Left hindlimb (tissue), 1 donor: ENCODE measurements at regions not wholly inside any gene's neighbourhood (a gene's known extent, or its start where the extent isn't known, plus 50 kb on each side); places are given as distances from the start of the nearest gene placed in this dataset.
"Not testable (repeated sequence)": the region's sequence is repeated elsewhere in the genome, so short reads cannot be mapped to it uniquely, and the experiment has no call there.

Experiments used
- DNase-seq: peaks from one replicate; pipeline ENCODE4 v3.0.0-alpha.2; 2018

DNA sequence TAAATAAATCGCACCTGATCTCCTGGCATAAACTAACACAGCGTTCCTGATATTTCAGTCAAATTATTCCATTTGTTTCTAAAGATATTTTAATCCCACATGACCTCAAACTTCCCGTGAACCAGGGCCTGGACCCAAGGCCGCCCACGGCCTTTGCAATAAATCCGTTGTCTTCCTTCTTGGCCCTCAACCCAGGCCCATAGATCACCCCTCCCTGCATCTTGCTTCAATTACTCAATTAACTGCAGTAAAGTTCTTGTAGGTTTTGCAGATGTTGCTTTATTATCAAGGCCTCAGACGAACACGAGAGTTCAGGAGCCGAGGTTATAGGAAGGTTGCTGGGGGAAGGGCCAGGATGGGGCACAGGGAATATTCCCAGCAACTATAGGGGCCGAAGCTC, 249.4 kb downstream of the RAB11FIP2 start:
- DNase-seq, result no peak

DNA sequence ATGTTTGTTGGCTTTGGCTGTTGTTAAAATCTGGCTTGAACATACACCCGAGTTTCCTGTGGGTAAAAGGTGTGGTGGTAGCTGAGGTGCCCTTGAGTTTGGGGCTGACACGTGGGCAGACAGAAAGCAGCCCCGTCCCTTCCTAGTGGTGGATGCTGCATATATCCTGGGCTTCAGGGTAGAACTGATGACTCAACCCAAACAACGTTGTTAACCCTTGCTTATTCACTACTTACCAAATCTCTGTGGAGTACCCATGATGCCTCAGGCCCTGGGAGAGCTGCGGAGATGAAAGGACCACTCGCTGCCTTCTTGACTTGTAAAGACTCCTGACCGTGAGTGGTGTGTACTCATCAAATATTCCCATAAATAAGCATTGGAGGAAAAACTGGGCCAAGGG, 245.1 kb downstream of the RAB11FIP2 start:
- DNase-seq, result no peak

DNA sequence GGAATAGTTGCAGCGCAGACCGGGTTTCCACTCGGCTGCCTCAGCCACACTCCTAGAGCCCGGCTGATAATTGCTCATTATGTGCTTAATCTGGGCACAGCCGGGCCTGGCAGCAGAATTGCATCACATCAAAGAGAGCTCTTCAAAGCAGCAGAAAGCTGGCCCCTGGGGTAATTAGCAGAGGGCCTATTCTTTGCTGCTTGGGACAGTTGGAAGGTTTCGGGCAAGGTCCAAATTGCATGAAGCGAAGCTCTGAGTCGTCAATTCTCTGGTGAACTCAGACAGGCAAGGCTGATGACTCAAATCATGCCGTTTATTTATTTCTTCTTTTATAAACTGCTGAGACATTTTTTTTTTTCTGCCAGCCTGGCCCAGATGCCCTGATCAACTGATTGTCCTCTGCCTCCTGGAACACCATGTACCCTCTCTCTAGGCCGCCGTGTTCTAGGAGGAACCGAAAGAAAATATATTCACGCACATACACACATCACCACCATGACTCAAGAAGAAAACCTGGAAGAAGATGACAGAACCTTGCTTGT, 242.2 kb downstream of the RAB11FIP2 start:
- DNase-seq, result no peak

DNA sequence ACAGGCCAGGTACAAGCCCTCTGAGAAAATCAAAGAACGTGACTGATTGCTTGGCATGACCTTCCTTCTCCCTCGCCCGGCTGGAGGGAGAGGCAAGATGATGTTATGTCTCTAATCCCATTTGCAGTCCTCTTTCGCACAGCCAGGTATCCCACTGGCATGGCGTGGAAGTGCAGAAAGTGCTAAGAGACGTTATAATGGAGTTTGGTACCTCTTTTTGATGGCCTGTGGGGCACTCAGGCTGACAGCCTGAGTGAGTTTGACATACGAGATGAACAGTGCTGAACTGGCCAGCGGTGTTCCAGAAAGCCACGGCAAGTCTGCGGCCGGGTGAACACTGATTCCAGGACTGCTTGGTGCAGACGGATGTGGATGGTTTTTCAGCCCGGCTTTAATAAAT, 241.6 kb downstream of the RAB11FIP2 start:
- no peak for DNase-seq

DNA sequence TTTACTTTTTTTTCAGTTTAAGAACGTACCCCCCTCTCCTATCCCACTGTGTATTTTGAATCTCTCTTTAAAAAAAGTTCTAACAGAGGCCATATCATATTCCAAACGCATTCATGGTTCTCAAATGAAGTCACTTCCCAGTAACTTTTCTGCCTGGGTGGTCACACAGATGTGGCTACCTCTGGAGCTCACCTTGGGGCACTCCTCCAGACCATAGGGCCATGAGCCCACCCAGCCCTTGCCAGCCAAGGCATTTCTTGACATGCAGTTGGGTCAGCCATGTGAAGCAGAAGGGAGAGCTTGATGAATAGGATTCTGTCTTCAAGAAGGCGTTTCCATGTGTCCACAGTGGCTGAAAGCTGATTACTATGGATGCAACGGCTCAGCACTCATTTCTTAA, 239.3 kb downstream of the RAB11FIP2 start:
- DNase-seq, result no peak

DNA sequence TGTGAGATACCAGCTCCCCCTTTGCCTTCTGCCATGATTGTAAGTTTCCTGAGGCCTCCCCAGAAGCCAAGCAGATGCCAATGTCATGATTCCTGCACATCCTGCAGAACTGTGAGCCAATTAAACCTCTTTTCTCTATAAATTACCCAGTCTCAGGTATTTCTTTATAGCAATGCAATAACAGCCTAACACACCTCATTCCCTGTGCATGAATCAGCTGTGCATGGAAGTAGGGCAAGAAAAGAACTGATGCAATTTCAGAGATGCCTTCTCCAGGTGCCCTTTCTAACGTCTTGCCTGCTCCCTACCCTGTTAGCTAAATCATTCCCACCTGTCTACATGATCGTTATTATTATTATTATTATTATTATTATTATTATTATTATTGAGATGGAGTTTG, 230.9 kb downstream of the RAB11FIP2 start:
- DNase-seq, result not testable (repeated sequence)

DNA sequence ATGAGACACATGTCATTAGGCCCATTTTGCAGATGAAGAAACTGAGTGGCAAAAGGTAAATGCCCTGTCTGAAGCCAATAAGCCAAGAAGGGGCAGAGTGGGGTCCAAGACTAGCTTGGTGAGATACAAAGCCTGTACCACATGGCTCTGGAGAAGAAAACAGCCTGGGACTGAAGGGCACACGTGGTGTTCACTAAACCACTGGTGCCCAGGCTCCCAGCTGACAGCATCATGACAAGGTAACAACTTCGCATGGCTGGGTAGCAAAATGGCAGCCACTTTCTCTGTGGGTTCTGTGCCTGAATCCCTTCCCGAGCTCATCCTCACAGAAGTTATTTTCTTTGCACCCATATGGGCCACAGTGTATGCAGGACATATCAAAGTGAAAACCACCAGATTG, 229.6 kb downstream of the RAB11FIP2 start:
- DNase-seq, result no peak

DNA sequence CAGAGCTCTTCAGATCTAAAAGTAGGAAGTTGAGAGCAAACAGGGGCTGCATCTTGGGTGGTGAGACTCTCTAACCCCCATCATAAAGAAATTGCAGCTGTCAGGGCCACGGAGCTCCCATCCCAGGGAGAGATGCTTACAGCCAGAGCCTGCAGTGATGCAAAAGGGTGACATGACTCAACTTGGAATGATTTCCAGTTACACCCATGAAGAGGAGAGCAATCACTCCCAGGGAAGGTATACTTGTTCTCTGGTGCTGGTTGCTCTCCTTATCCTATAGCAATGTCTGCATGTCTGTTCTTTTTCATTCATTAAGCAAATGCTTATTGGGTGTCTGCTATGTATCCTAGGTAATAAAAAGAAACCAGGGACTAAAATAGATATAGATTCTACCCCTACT, 228.0 kb downstream of the RAB11FIP2 start:
- DNase-seq, result no peak

DNA sequence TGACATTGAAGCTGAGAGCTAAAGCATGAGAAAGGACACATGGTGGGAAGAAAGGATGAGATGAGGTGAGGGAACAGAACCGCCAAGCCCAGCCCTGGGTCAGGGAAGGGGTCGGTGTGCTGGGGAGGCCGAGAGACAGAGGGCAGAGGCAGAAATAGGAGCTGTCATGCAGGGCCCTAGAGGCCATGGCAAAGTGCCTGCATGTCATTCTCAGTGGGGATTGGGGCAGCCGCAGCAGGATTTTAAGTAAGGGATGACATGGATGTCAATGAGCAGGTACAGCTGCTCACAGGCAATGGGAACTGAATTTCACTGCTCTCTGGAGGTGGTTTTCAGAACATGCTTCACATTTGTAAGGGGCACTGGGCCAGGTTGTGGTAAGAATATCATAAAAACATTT, 227.4 kb downstream of the RAB11FIP2 start:
- no peak for DNase-seq

DNA sequence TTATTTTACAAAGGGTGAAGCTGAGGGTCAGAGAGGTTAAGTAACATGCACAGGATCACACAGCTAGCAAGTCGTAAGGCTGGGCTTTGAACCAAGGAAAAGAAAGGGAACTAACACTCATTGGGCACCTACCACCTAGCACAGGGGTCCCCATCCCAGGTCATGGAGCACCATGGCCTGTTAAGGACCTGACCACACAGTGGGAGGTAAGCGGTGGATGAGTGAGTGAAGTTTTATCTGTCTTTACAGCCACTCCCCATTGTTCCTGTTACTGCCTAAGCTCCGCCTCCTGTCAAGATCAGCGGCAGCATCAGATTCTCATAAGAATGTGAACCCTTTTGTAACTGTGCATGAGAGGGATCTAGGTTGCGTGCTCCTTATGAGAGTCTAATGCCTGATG, 222.8 kb downstream of the RAB11FIP2 start:
- DNase-seq, result no peak

DNA sequence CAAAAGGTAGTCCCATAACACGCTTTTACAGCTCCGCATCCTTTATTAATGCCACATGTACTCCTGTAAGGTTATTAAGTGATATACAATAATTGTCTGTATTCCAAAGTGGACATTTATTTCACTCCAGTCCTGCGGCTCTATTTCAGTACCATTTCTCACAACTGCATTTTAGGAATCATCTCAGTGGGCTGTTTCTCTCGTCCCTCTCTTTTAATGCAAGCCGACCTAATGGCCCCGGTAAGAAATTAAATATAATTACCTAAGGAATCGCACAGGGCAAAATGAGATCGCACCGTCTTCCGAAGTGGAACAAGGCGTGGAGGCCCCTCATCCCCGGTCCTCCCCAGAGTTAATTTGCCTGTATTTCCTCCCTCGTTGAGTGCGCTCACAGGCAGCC, 216.5 kb downstream of the RAB11FIP2 start:
- DNase-seq, result no peak

DNA sequence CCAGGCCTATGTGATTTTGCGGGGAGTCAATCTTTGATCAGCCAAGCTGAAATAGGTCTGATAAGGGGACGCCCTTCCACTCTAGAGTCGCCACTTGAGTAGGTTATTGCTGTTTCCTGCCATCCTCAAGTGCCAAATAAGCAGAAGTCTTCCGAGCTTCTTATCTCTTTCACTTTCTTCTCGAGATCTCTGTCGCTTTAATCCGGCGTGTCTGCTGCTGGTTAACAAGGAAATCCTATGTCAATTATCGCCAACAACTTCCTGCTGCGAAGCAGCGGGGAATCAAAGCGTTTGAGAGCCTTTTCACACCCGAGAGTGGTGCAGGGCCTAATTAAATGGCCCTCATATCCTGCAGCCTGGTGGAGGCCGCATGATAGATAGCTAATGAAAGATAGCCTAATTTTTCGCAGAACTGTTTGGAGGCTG, 215.9 kb downstream of the RAB11FIP2 start:
- no peak for DNase-seq

DNA sequence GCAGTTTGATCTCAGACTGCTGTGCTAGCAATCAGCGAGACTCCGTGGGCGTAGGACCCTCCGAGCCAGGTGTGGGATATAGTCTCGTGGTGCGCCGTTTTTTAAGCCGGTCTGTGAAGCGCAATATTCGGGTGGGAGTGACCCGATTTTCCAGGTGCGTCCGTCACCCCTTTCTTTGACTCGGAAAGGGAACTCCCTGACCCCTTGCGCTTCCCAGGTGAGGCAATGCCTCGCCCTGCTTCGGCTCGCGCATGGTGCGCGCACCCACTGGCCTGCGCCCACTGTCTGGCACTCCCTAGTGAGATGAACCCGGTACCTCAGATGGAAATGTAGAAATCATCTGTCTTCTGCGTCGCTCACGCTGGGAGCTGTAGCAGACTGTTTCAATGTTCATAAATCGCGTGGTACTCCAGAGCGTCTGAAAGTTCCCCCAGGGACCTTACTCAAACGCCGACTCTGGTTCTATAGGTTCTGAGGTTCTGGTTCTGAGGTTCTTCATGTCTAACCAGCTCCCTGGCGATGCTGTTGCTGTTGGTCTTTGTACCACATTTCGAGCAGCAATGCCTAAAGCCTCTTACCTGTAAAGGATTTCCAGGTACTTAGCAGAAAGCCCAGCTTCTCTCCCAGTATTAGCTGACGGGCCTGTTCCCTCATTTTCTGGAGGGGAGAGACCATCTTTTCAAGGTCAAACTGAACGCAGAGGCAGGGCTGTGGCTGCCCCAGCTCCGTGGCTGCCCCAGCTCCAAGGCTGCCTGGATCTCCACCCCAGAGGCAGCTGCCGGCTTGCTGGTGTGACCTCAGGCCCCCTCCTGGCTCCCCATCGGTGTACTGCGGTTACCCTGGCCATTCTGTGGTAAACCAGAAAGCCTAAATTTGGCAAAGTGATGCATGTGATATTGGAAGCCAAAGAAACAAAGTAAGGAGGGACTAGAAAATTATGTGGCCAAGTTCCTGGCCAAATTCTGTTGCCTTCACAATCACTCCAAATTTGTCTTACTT, 207.9 kb downstream of the RAB11FIP2 start:
- DNase-seq, result not testable (repeated sequence)

DNA sequence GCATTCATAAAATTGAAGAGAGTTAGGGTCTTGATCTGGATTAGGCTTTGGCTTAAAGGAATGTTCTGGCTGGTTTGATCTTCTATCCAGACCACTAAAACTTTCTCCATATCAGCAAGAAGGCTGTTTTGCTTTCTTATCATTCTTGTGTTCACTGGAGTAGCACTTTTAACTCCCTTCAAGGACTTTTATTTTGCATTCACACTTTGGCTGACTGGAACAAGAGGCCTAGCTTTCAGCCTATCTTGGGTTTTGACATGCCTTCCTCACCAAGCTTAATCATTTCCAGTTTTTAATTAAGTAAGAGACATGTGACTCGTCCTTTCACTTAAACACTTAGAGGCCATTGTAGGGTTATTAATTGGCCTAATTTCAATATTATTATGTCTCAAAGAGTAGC, 190.3 kb downstream of the RAB11FIP2 start:
- not testable (repeated sequence) for DNase-seq

DNA sequence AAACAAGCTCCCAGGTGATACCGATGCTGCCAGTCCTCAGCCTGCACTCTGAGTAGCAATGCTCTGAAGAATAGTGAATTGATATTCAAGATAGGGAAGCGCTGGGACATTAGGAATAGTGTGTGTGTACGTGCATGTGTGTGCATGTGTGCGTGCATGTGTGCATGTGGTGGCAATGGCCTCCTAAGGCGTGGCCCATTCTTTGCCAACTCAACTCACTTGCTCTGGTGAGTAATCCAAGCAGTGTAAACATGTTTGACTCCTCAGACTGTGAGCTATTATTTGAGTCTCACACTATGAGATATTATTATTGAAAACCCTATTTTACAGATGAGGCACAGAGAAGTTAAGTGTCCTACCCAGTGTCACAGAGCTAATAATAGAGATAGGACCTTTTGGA, 186.6 kb downstream of the RAB11FIP2 start:
- DNase-seq, result no peak

DNA sequence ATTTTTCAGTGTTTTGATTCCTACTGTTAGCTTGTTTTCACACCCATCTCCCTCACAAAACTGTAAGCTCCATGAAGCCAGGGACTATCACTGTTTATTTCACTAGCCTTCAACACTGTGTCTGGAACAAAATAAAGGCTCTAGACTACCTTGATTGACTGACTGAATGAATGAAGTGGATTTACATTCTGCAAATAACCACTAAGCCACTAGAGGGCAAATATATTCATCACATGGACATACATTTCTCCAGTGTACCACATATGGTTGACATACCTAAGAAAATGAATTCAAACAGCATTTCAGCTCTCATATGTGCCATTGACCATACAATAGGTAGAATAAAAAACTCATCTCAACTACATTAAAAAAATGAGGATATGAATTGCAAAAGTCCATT, 185.9 kb downstream of the RAB11FIP2 start:
- DNase-seq, result no peak

DNA sequence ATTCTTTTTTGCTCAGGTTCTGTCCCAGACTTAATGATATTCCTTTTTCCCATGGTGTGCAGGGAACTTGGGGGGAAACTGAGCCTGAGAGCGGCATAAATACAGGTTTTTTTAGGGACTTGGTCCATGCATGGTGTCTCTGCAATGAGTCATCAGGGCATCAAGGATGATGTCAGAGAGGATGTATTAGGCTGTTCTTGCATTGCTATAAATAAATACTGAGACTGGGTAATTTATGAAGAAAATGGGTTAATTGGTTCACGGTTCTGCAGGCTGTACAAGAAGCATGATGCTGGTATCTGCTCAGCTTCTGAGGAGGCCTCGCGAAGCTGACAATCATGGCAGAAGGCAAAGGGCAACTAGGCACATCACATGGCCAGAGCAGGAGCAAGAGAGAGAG, 185.4 kb downstream of the RAB11FIP2 start:
- no peak for DNase-seq

DNA sequence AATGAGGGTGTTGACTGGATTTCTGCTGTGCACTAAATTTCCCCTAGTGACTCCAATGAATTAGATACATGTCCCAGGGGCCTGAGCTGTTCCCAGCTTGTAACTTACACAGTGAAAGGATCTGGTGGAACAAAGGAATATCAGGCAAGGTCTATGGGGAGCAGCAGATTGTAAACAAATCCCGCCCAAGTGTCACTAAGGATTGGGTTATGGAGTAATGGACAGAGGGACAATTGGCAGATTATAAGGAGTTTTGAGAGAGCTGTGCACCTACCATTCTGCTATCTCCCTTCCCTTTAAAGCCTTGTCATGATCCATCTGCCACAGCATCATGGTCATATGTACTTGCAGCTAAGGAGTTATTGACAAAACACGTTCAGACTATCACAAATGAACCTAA, 183.0 kb downstream of the RAB11FIP2 start:
- DNase-seq, result no peak

DNA sequence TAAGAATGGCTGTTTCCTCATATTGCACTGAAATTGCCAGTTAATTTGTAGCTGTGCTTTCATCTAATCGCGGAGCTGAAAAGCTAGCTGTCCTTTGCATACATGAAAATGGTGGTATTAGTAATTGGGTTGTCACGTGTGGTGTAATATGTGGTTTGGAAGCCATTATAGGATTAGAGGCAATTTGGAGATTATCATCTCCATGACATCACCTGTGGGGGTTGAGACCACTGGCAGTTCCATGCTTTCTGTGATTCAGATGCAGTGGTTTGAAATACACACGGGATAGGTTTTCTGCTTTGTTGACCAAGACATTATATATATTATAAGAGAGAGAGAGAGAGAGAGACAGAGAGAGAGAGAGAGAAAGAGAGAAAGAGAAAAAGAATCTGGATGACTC, 180.8 kb downstream of the RAB11FIP2 start:
- no peak for DNase-seq

DNA sequence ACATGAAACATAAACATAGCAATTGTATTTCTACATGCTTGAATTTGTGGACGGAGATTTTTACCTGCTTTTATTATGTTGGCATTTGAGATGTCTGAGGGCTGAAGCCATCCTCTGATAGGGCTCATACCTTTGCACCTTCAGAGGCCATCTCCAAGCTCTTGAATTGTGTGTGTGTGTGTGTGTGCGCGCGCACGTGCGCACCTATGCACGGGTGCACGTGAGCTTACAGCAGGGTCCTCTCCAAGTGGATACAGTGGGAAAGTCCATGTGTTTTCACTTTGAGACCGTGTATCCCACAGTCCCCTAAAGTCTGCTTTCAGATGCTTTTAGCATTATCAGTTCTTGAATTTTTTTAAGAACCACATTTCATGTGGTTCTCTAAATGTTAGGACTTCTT, 178.6 kb downstream of the RAB11FIP2 start:
- DNase-seq, result no peak

DNA sequence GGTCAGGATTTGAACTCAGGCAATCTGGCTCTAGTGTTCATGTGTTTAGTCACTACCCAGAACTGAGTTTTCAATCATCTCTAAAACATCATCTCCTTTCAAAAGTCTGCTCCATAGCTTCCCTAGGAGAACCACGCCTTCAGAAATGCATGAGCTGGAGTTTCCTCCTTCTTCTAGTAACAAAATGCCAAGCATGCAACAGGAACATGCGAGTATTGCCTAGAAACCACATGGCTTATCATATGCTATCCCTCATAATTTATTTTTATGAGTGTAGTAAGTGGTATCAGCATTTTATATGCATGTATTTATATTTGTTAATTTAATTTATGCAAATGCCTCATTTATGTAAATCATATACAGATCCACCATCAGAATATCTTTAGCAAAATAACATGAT, 170.9 kb downstream of the RAB11FIP2 start:
- no peak for DNase-seq

DNA sequence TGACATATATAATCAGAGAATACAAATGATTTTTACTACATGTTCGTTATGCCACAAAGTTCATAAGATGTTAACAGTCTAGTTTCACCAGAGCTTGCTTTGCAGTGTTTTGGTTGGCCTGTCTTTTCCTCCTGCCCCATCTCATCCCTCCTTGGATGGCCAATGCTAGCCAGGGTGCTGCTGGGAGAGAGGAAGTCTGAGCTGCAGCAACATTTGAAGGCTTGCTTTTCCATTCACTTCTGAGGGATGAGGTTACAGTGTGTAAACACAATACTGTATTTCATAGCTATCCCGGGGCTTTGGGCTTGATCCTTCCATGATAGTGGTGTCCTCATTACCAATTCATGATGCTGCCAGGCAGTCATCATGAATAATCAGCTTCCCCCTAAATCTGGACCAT, 170.5 kb downstream of the RAB11FIP2 start:
- no peak for DNase-seq

DNA sequence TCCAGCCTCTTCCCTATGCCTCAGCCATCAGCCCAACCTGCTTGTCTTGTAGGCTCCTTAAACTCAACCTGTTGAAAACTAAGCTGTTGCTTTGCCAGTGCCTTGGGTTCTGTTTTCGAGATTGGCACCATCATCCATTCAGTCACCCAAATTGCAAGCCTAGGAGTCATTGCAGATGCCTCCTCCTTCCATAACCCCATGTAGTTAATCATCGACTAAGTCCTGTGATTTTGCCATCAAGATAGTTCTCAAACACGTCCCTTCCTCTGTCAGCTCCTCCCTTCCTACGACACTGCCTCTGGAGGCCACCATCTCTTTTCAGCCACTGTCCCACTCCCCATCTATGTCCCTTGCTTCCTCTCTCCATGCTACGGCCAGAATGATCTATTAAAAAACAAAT, 168.1 kb downstream of the RAB11FIP2 start:
- DNase-seq, result no peak

DNA sequence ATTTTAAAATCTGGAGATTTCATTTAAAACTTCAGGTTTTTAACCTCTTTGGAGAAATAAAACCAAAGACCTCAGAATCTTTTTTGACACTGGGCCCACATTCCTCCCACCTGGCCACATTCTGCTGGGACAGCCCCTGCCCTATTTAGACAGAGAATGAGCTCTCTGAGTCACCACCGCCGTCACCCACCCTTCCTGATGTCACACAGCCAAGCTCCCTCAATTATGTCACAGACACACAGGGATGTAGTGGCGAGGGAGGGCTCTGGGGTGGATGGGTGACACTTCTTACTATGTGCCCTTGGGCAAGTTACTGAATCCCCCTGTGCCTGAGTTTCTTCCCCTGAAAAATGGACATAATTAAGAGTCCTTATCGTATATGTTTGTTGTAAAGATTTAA, 162.6 kb downstream of the RAB11FIP2 start:
- DNase-seq, result no peak

DNA sequence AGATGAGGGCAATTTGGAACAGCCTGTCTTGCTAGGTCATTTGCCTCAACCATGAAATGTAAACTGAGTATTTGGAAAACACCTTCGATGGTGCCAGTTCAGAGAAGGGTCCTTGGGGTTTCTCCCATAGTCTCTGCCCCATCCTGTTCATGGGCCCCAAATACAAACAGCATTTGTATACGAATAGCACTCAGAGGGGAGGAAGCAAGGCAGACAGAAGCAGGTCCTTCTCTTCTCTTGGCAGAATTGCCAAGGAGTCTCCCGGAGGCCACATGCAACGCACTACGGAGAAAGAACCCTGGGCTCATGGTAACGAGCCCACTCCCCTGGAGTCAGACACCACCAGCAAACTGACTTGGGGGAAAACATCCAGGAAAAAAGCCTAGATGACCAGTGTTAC, 162.1 kb downstream of the RAB11FIP2 start:
- DNase-seq, result no peak
